ENCODE measurements at regions not wholly inside any gene's neighbourhood (a gene's known extent, or its start where the extent isn't known, plus 50 kb on each side); places are given as distances from the start of the nearest gene placed in this dataset.

DNA sequence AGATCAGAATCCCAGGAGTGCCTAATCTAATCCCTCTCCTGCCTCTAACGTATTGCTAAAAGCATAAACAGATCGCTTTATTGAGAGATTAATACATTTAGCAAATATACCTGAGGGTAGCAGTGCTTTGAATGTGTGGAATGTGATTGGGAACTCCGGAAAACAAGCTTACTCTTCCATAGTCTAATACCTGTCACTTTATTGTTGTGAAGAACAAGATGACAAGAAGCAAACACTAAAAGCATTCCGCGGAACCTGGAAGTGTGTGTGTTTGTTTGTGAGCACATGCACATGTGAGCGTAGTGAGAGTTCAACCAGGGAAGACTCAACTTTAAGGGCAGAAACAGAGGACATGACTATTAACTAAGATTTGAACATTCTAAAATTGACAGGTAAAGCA lies 265.0 kb upstream of the GJE1 start:
- no peak for TF ChIP-seq CTCF (IDR thresholded peaks at IDR 0.05)
- TF ChIP-seq EP300 (IDR thresholded peaks at IDR 0.05), result no peak
- TF ChIP-seq POLR2AphosphoS5 (IDR thresholded peaks at IDR 0.05), result no peak
- no peak for TF ChIP-seq POLR2A (IDR thresholded peaks at IDR 0.05)
- no peak overlapping the region for H3K4me3 ChIP-seq
- no peaks in the 10 kb centered on the region for H3K9me3 ChIP-seq
- ATAC-seq, result no peak
- no peaks in the 10 kb centered on the region for H3K36me3 ChIP-seq
- 55 to 74% methylated on average over 6 of the region's 6 CpGs for WGBS, 2 donors (ENCODE audit: low coverage in 1 of 2)
- no peak overlapping the region for H3K27ac ChIP-seq
- H3K27me3 ChIP-seq, result no peaks in the 10 kb centered on the region
- no peaks in the 10 kb centered on the region for H3K4me1 ChIP-seq

GRCh38 chr6:141866731-141867497 lies 265.8 kb upstream of the GJE1 start:
- no peak for ATAC-seq
- Histone ChIP-seq H3K27ac (no peak overlapping the region), H3K9me3 (no peaks in the 10 kb centered on the region), H3K27me3 (no peaks in the 10 kb centered on the region), H3K36me3 (no peaks in the 10 kb centered on the region), H3K4me3 (no peak overlapping the region), H3K4me1 (no peaks in the 10 kb centered on the region)
- TF ChIP-seq POLR2A (IDR thresholded peaks at IDR 0.05) (no peak), POLR2AphosphoS5 (IDR thresholded peaks at IDR 0.05) (no peak), CTCF (IDR thresholded peaks at IDR 0.05) (no peak), EP300 (IDR thresholded peaks at IDR 0.05) (no peak)
- 44 to 45% methylated on average over 2 of the region's 2 CpGs for WGBS, 2 donors (ENCODE audit: low coverage in 1 of 2)

DNA sequence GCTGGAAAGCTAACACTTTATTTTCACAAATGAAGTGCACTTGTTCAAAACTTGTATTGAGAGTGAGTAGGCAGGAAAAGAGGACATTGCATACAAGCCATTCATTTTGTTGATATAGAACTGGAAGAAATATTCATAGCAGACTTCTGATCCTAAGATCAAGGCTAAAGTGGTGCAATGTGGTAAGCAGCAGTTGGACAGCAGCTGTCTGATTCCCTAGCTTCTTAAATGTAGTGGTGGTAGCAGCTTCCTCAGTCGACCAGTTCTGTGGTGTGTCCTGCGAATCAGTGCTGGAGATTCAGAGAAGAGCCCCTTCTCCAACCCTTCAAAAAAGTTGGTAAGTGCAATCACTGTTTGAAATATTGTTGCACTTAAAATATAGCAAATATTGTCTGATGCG lies 281.7 kb upstream of the GJE1 start:
- no peak for ATAC-seq
- no peaks in the 10 kb centered on the region for H3K27me3 ChIP-seq
- H3K4me3 ChIP-seq, result no peak overlapping the region
- no peaks in the 10 kb centered on the region for H3K9me3 ChIP-seq
- H3K4me1 ChIP-seq, result no peaks in the 10 kb centered on the region
- no peaks in the 10 kb centered on the region for H3K36me3 ChIP-seq
- H3K27ac ChIP-seq, result no peak overlapping the region
- TF ChIP-seq POLR2AphosphoS5 (IDR thresholded peaks at IDR 0.05) (no peak), CTCF (IDR thresholded peaks at IDR 0.05) (no peak), POLR2A (IDR thresholded peaks at IDR 0.05) (no peak), EP300 (IDR thresholded peaks at IDR 0.05) (no peak)
- 70 to 100% methylated on average over 1 to 3 of the region's 3 CpGs for WGBS, 2 donors (ENCODE audit: low coverage in 1 of 2)

DNA sequence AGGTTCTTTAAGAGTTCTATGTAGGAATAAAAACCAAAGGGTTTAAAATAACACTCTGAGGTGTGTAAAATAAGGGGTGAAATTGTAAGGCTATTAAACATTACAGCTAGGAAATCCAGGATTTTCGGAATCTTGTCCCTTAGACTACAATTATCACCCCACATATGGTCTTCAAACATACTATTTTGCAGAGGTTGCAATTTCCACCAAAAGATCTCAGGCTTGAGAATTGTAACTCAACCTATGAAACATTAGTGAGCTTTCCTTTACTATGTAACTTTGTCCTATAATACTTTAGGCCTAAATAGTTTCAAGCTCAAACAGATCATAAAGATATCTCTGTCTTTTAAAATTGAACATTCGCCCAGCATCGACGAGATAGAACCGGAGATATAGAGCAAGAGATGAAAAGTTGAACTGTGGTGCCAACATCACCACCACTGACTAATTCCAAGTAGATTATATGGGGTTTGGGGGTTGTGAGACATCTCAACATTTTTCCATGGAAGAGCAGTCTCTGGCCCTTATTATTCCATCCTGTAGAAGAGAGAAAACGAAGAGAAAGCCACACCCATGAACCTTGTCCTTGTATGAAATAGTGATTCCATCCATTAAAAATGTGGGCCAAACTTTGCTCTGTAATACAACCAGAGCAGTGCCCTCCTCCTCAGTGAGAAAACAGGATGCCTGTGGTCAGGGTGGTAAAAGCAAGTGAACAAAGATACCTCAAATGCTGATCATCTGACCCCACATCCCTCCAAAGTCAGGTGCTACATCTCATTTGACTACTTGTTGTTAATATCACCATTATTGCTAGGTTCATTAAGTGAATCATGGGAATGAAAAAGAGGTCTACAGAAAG lies 284.5 kb upstream of the GJE1 start:
- ATAC-seq, result no peak
- H3K4me3 ChIP-seq, result no peak overlapping the region
- TF ChIP-seq CTCF (IDR thresholded peaks at IDR 0.05) (no peak), EP300 (IDR thresholded peaks at IDR 0.05) (no peak), POLR2AphosphoS5 (IDR thresholded peaks at IDR 0.05) (no peak), POLR2A (IDR thresholded peaks at IDR 0.05) (no peak)
- no peaks in the 10 kb centered on the region for H3K4me1 ChIP-seq
- no peaks in the 10 kb centered on the region for H3K9me3 ChIP-seq
- 80 to 83% methylated on average over 2 to 6 of the region's 6 CpGs for WGBS, 2 donors (ENCODE audit: low coverage in 1 of 2)
- no peaks in the 10 kb centered on the region for H3K36me3 ChIP-seq
- H3K27me3 ChIP-seq, result no peaks in the 10 kb centered on the region
- no peak overlapping the region for H3K27ac ChIP-seq
